Omental fat pad (tissue), 3 donors: ENCODE measurements at regions not wholly inside any gene's neighbourhood (a gene's known extent, or its start where the extent isn't known, plus 50 kb on each side); places are given as distances from the start of the nearest gene placed in this dataset.

Experiments
- ATAC-seq: fragments of 150-250 bp; one replicate; pipeline ENCODE4 v1.9.1; 2016; ENCODE audit warnings: mild to moderate bottlenecking, moderate library complexity; ENCODE audit not compliant: low FRiP score
- DNase-seq: peaks from one replicate; pipeline ENCODE4 v3.0.0-alpha.2; 2019; ENCODE audit warnings: low spot score
- TF ChIP-seq, protein P1 (sequence below), 3 donors: fragments of 450-650 bp; IDR thresholded peaks; one replicate each; pipeline ENCODE4 v1.5.1; 2016 to 2017; ENCODE audit warnings: antibody characterized with exemption in 3 of 3, mild to moderate bottlenecking in 3 of 3, moderate library complexity in 2 of 3

DNA sequence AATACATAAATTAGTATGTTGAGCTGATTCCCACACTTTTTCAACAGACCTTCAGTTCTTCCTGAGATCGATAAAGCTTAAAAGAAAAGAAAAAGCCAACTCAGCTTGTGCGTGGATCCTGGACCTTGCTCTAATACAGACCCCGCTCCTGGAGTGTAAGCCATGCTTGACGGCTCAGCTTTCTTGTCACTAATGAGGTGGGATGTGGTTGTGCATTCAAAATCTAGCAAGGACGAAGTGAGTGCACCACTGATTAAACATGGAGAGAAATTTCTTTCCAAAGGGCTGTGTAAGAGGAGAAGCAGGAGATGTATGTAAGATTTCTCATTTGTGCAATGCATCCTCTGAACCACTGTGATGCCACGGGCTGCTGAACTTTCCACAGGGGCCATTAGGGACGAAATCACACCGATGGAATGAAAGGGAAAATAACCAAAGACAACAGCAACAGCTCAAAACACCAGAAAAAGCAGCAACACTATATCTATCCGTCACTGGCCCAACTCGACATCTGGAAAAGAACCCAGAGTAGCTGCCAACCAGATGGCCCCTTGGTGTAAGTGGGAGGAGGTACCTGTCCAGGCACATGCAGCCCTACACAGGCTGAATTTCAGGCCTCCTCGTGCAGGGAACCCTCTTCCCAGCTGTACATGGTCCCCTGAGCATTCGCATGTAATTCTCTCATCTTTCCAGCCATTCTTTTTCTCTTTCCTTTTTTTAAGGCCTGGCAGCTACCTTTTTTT lies 178.9 kb downstream of the SREK1 start:
- DNase-seq (no peak), ATAC-seq (no peak)
- TF ChIP-seq, protein P1, sequence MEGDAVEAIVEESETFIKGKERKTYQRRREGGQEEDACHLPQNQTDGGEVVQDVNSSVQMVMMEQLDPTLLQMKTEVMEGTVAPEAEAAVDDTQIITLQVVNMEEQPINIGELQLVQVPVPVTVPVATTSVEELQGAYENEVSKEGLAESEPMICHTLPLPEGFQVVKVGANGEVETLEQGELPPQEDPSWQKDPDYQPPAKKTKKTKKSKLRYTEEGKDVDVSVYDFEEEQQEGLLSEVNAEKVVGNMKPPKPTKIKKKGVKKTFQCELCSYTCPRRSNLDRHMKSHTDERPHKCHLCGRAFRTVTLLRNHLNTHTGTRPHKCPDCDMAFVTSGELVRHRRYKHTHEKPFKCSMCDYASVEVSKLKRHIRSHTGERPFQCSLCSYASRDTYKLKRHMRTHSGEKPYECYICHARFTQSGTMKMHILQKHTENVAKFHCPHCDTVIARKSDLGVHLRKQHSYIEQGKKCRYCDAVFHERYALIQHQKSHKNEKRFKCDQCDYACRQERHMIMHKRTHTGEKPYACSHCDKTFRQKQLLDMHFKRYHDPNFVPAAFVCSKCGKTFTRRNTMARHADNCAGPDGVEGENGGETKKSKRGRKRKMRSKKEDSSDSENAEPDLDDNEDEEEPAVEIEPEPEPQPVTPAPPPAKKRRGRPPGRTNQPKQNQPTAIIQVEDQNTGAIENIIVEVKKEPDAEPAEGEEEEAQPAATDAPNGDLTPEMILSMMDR (IDR thresholded peaks at IDR 0.05), result no peak

DNA sequence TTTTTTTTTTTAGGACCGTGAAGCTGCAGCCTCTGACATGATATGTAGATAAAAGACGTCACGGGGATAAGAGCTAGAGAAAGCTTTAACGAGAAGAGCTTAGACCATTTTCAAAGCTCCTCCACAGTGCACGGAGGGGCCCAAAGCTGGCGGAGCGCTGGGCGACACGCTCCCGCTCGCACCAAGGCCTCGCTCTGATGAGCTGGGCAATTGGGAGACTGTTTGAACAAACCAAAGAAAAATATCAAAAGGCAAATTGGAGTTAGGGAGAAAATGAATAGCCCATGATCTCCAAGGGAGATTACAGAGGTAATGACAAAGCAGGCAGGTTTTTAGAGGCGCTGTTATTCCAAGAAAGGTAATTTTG lies 179.4 kb downstream of the SREK1 start:
- ATAC-seq (no peak), DNase-seq (no peak)
- TF ChIP-seq, protein P1 (IDR thresholded peaks at IDR 0.05), result no peak

DNA sequence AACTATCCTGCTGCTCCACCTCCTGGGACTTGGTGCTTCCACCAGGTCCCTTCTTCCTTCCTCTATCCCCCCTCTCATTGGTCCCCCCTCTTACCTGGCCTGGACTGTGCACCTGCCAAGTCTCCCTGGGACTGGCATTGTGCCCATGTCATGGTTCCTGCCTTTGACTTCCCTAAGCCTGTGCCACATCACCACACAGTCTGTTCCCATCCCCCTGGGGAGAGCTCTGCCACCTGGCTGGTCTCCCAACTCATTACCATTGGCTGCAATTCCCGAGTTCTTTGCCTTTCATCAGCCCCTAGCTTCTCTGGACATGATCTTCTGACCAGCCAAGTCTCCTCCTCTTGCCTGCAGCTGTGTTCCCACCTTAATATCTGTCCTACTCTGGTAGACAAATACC lies 180.3 kb downstream of the SREK1 start:
- DNase-seq (no peak), ATAC-seq (no peak)
- TF ChIP-seq, protein P1 (IDR thresholded peaks at IDR 0.05), result no peak

DNA sequence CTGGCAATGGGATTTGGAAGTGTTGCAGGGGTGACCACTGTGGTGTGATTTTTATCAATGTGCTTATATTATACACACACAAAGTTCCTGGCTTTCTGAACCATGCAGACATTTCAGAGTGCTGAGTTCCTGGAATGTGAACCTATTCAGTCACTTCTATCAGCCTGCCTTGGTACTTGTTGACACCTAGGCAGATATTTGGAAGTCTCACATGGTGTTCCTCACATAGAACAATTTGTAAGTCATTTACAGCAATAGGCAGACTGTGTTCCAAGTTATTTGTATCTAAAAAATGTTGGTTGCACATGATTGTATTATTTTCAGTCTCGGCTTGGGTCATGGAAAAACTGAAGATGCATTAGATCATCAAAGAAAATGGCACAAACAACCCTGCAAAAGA lies 182.2 kb downstream of the SREK1 start:
- DNase-seq (no peak), ATAC-seq (no peak)
- TF ChIP-seq, protein P1 (IDR thresholded peaks at IDR 0.05), result no peak

DNA sequence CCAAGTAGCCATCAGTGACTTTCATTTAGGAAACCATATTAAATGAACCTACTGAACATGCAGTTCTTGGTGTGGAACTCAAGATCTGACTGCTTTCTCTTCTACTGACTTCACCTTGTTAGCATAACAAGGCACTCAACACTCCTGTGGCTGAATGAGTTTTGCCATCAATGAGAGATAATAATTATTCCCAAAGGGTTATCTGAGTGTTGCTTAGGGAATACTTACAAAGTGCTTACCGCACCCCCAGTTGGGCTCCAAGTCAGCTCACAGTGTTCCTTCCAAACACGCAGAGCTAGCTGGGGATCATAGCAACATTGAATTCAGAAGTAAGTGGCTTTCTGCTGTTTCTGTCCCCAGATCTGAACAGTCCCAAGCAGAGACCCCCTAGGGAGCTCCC lies 182.9 kb downstream of the SREK1 start:
- TF ChIP-seq, protein P1 (IDR thresholded peaks at IDR 0.05), result no peak
- ATAC-seq, result no peak
- no peak for DNase-seq

DNA sequence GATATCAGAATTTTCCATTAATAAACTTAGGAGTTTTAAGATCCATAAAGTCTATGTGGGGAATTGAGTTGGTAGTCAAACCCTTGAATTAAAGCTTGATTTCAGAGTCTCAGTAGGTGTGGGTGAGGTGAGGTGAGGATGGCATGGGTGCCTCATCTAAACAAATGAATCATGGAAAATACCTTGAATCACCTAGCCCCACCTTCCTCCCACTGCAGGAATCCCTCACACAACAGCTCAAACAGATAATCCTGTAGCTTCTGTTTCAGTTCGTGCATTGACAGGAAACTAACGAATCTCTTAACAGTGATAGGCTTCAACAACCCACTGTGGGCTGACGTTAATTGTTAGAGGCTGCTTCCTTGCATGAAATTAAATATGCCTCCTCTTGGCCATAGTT lies 185.0 kb downstream of the SREK1 start:
- no peak for DNase-seq
- TF ChIP-seq, protein P1 (IDR thresholded peaks at IDR 0.05), result no peak

DNA sequence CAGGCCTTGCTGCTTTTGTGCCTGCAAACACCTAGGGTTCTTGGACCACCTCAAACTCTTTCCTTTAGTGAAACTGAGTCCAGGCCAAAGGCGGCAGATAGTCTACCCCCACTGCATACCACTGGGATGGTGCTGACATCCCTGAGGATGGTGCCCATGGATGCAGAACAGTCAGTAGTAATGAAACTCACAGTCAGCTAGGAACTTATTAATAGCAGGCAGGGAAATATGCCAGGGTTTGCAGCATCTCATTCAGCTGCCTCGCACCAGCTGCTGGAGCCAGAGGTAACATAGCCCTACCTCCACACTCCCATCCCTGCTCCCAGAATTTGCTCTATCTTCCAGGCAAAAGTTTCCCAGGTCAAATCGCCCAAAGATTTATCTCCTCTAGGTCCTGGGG lies 189.1 kb downstream of the SREK1 start:
- DNase-seq, result no peak

More for the DNA sequence above, 185.0 kb downstream of the SREK1 start:
- no peak for ATAC-seq

More for the DNA sequence above, 189.1 kb downstream of the SREK1 start:
- no peak for ATAC-seq
- TF ChIP-seq, protein P1 (IDR thresholded peaks at IDR 0.05), result no peak
